ENCODE measurements at regions not wholly inside any gene's neighbourhood (a gene's known extent, or its start where the extent isn't known, plus 50 kb on each side); places are given as distances from the start of the nearest gene placed in this dataset.

- Mint-ChIP-seq H3K27ac (no peak overlapping the region), H3K36me3 (ENCODE audit: insufficient read depth) (no peaks in the 10 kb centered on the region), H3K4me3 (ENCODE audit: low read depth) (no peak overlapping the region), H3K9me3 (ENCODE audit: low read depth) (no peaks in the 10 kb centered on the region), H3K4me1 (ENCODE audit: low read depth) (peaks cover 4% of the 10 kb centered on the region), H3K27me3 (peaks cover 2% of the 10 kb centered on the region)
- DNase-seq (ENCODE audit: low spot score, unreplicated experiment) = no peak
- no peak for TF ChIP-seq CTCF (IDR thresholded peaks at IDR 0.05; ENCODE audit: unreplicated experiment)
These were observed 151.4 kb upstream of the PRDM1 start for GRCh38 chr6:105934708-105935107.

- DNase-seq (ENCODE audit: low spot score, unreplicated experiment) = no peak
- Mint-ChIP-seq H3K9me3 (ENCODE audit: low read depth) (no peaks in the 10 kb centered on the region), H3K27ac (no peak overlapping the region), H3K36me3 (ENCODE audit: insufficient read depth) (no peaks in the 10 kb centered on the region), H3K4me1 (ENCODE audit: low read depth) (peaks cover 4% of the 10 kb centered on the region), H3K27me3 (peaks cover 3% of the 10 kb centered on the region), H3K4me3 (ENCODE audit: low read depth) (no peak overlapping the region)
- TF ChIP-seq CTCF (IDR thresholded peaks at IDR 0.05; ENCODE audit: unreplicated experiment) = no peak
These were observed 153.7 kb upstream of the PRDM1 start for GRCh38 chr6:105932440-105932839.

GRCh38 chr6:105929626-105930025, 156.5 kb upstream of the PRDM1 start:
- no peak for TF ChIP-seq CTCF (IDR thresholded peaks at IDR 0.05; ENCODE audit: unreplicated experiment)
- Mint-ChIP-seq H3K27me3 (peaks cover 3% of the 10 kb centered on the region), H3K4me3 (ENCODE audit: low read depth) (no peak overlapping the region), H3K27ac (no peak overlapping the region), H3K4me1 (ENCODE audit: low read depth) (no peaks in the 10 kb centered on the region), H3K9me3 (ENCODE audit: low read depth) (no peaks in the 10 kb centered on the region), H3K36me3 (ENCODE audit: insufficient read depth) (no peaks in the 10 kb centered on the region)
- DNase-seq (ENCODE audit: low spot score, unreplicated experiment) = no peak

GRCh38 chr6:105926318-105926717, 159.8 kb upstream of the PRDM1 start:
- H3K36me3 Mint-ChIP-seq (ENCODE audit: insufficient read depth) = peaks cover 2% of the 10 kb centered on the region

GRCh38 chr6:105925706-105926105, 160.4 kb upstream of the PRDM1 start:
- H3K4me3 Mint-ChIP-seq (ENCODE audit: low read depth) = no peak overlapping the region
- no peak for TF ChIP-seq CTCF (IDR thresholded peaks at IDR 0.05; ENCODE audit: unreplicated experiment)
- peaks cover 4% of the 10 kb centered on the region for H3K9me3 Mint-ChIP-seq (ENCODE audit: low read depth)
- H3K36me3 Mint-ChIP-seq (ENCODE audit: insufficient read depth) = peaks cover 2% of the 10 kb centered on the region
- no peak overlapping the region for H3K27ac Mint-ChIP-seq
- peaks cover 3% of the 10 kb centered on the region for H3K27me3 Mint-ChIP-seq
- DNase-seq (ENCODE audit: low spot score, unreplicated experiment) = no peak
- no peaks in the 10 kb centered on the region for H3K4me1 Mint-ChIP-seq (ENCODE audit: low read depth)

More at GRCh38 chr6:105926318-105926717, 159.8 kb upstream of the PRDM1 start:
- no peak for DNase-seq (ENCODE audit: low spot score, unreplicated experiment)
- no peak for TF ChIP-seq CTCF (IDR thresholded peaks at IDR 0.05; ENCODE audit: unreplicated experiment)
- Mint-ChIP-seq H3K27ac (no peak overlapping the region), H3K9me3 (ENCODE audit: low read depth) (peaks cover 4% of the 10 kb centered on the region), H3K27me3 (peaks cover 3% of the 10 kb centered on the region), H3K4me1 (ENCODE audit: low read depth) (no peaks in the 10 kb centered on the region), H3K4me3 (ENCODE audit: low read depth) (no peak overlapping the region)
